Frontal cortex (tissue), 3 donors: ENCODE measurements at regions not wholly inside any gene's neighbourhood (a gene's known extent, or its start where the extent isn't known, plus 50 kb on each side); places are given as distances from the start of the nearest gene placed in this dataset.
"Not testable (repeated sequence)": the region's sequence is repeated elsewhere in the genome, so short reads cannot be mapped to it uniquely, and the experiment has no call there.

Source experiments
- DNase-seq, 2 donors: peaks; one replicate each; pipeline ENCODE4 v3.0.0; 2012; ENCODE audit warnings: low spot score in 2 of 2
- FAIRE-seq: peaks from 2 replicates; lab custom pipeline; 2012; peaks lifted over from hg19 to GRCh38; lab: Jason Lieb, UNC
- donor health status: control.
- donor health status: control.
- donor health status: control.

- DNase-seq, FAIRE-seq: not testable (repeated sequence)
Observed at GRCh38 chr7:81453770-81454169, 316.1 kb downstream of the HGF start.

- DNase-seq, result no peak
- FAIRE-seq, result no peak
Observed at GRCh38 chr7:81449105-81449504, 320.7 kb downstream of the HGF start.

- FAIRE-seq (no peak), DNase-seq (no peak)
Observed at GRCh38 chr7:81447351-81447952, 322.4 kb downstream of the HGF start.

GRCh38 chr7:81446212-81446611 is 323.6 kb downstream of the HGF start:
- DNase-seq (no peak), FAIRE-seq (no peak)

GRCh38 chr7:81445462-81445861 is 324.4 kb downstream of the HGF start:
- DNase-seq, result no peak
- no peak for FAIRE-seq

GRCh38 chr7:81441750-81442149 is 328.1 kb downstream of the HGF start:
- no peak for DNase-seq
- no peak for FAIRE-seq

GRCh38 chr7:81439591-81439990 is 330.3 kb downstream of the HGF start:
- no peak for FAIRE-seq
- no peak for DNase-seq

- not testable (repeated sequence) for DNase-seq, FAIRE-seq
Observed at GRCh38 chr7:81437160-81437559, 332.7 kb downstream of the HGF start.

GRCh38 chr7:81433692-81434331 is 336.0 kb downstream of the HGF start:
- DNase-seq, result no peak
- no peak for FAIRE-seq

- no peak for FAIRE-seq
- DNase-seq, result no peak
Observed at GRCh38 chr7:81433206-81433605, 336.6 kb downstream of the HGF start.

- FAIRE-seq (no peak), DNase-seq (no peak)
Observed at GRCh38 chr7:81430761-81431160, 339.1 kb downstream of the HGF start.

GRCh38 chr7:81430150-81430549 is 339.7 kb downstream of the HGF start:
- no peak for FAIRE-seq
- no peak for DNase-seq

GRCh38 chr7:81427461-81427860 is 342.4 kb downstream of the HGF start:
- FAIRE-seq, result no peak
- DNase-seq, result no peak

- FAIRE-seq (no peak), DNase-seq (no peak)
Observed at GRCh38 chr7:81420526-81421226, 349.2 kb downstream of the HGF start.

- FAIRE-seq (no peak), DNase-seq (no peak)
Observed at GRCh38 chr7:81419731-81420130, 350.1 kb downstream of the HGF start.

- FAIRE-seq (no peak), DNase-seq (no peak)
Observed at GRCh38 chr7:81416659-81417058, 353.2 kb downstream of the HGF start.

GRCh38 chr7:81415181-81415580 is 354.7 kb downstream of the HGF start:
- DNase-seq (no peak), FAIRE-seq (no peak)

GRCh38 chr7:81414411-81414810 is 355.4 kb downstream of the HGF start:
- DNase-seq, result no peak
- FAIRE-seq, result no peak

GRCh38 chr7:81410471-81411117 is 359.3 kb downstream of the HGF start:
- no peak for DNase-seq

GRCh38 chr7:81408728-81409127 is 361.1 kb downstream of the HGF start:
- no peak for FAIRE-seq

More at GRCh38 chr7:81410471-81411117, 359.3 kb downstream of the HGF start:
- no peak for FAIRE-seq

GRCh38 chr7:81407094-81407493 is 362.8 kb downstream of the HGF start:
- FAIRE-seq (no peak), DNase-seq (no peak)

More at GRCh38 chr7:81408728-81409127, 361.1 kb downstream of the HGF start:
- no peak for DNase-seq
